OCI-LY3 (cell line): ENCODE measurements at regions not wholly inside any gene's neighbourhood (a gene's known extent, or its start where the extent isn't known, plus 50 kb on each side); places are given as distances from the start of the nearest gene placed in this dataset.
"Not testable (repeated sequence)": the region's sequence is repeated elsewhere in the genome, so short reads cannot be mapped to it uniquely, and the experiment has no call there.

Source experiments
- H2AFZ ChIP-seq: fragments of 200-600, 300-600 bp; shearing (Covaris generic); 2 replicates; pipeline ENCODE4 v1.6.0; 2014; ENCODE audit warnings: antibody characterized with exemption, low read depth, low read length
- H3K27ac ChIP-seq: fragments of 200-600, 300-600 bp; sonication (generic); 2 replicates; pipeline ENCODE4 v1.5.1; 2014; ENCODE audit warnings: mild to moderate bottlenecking, low read length, moderate library complexity, mixed read lengths
- H3K27me3 ChIP-seq: fragments of 200-600, 300-600 bp; sonication (generic); 2 replicates; pipeline ENCODE4 v1.6.1; 2014; ENCODE audit warnings: low read depth, low read length, mixed read lengths
- H3K36me3 ChIP-seq: fragments of 200-600, 300-600 bp; sonication (generic); replicated peaks from 2 replicates; pipeline ENCODE3; 2014; ENCODE audit warnings: low read depth, low read length, mixed read lengths
- H3K4me1 ChIP-seq: fragments of 300-600, 200-600 bp; sonication (generic); 2 replicates; pipeline ENCODE4 v1.6.1; 2014; ENCODE audit warnings: low read length, mixed read lengths
- H3K4me2 ChIP-seq: fragments of 200-600, 300-600 bp; sonication (generic); 2 replicates; pipeline ENCODE4 v1.6.1; 2014; ENCODE audit warnings: low read length, mixed read lengths
- H3K4me3 ChIP-seq: fragments of 300-600, 200-600 bp; sonication (generic); 2 replicates; pipeline ENCODE4 v1.5.1; 2014; ENCODE audit warnings: antibody characterized with exemption, mild to moderate bottlenecking, low read length, moderate library complexity
- H3K79me2 ChIP-seq: fragments of 300-600, 200-600 bp; shearing (Covaris generic); 2 replicates; pipeline ENCODE4 v1.6.1; 2014; ENCODE audit warnings: mild to moderate bottlenecking, low read length, mixed read lengths
- H3K9ac ChIP-seq: fragments of 300-600, 200-600 bp; shearing (Covaris generic); 2 replicates; pipeline ENCODE4 v1.6.0; 2014; ENCODE audit warnings: mild to moderate bottlenecking, low read length, moderate library complexity
- H3K9me3 ChIP-seq: fragments of 200-600, 300-600 bp; shearing (Covaris generic); 2 replicates; pipeline ENCODE4 v1.6.1; 2014; ENCODE audit warnings: low read length, mixed read lengths; ENCODE audit not compliant: insufficient read depth
- H4K20me1 ChIP-seq: fragments of 200-600, 300-600 bp; sonication (generic); 2 replicates; pipeline ENCODE4 v1.6.1; 2016; ENCODE audit warnings: low read length, mixed read lengths; ENCODE audit not compliant: insufficient read depth

DNA sequence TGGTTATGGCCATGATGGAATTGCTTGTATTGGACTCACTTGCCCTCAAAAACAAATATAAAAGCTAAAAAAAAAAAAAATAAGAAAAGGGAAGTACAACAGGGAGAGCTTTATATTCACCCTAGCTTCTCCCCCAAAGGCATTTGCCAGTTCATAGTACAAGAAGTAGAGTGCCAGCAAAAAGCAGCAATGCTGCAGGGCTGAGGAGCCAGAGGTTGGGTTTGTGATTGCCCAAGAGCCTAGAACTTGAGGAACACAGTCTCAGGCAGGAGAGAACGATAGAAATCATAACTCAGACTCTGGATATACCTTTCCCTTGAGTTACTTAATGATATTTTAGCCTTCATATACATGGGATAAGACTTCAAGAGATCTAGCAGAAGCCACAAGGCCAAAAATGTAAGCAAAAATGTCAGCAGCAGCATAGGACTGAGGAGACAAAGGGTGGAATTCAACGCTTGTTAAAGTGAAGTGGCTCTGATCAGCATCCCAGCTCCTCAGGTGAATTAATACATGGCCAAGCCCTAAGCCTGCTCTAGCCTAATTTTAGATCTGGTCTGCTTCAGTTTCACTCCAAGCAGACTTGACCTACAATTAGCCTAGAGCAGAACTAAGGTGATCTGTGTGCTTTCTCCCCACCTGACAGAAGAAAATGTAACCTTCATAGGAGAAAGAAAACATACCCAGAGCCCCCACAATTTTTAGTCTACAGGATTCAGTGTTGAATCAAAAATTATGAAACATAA, 172.8 kb upstream of the PLGLB1 start:
- H3K4me1 ChIP-seq, H3K79me2 ChIP-seq, H3K9ac ChIP-seq, H4K20me1 ChIP-seq, H3K4me2 ChIP-seq, H3K4me3 ChIP-seq, H3K27ac ChIP-seq, H2AFZ ChIP-seq, H3K36me3 ChIP-seq, H3K27me3 ChIP-seq, H3K9me3 ChIP-seq: not testable (repeated sequence)

DNA sequence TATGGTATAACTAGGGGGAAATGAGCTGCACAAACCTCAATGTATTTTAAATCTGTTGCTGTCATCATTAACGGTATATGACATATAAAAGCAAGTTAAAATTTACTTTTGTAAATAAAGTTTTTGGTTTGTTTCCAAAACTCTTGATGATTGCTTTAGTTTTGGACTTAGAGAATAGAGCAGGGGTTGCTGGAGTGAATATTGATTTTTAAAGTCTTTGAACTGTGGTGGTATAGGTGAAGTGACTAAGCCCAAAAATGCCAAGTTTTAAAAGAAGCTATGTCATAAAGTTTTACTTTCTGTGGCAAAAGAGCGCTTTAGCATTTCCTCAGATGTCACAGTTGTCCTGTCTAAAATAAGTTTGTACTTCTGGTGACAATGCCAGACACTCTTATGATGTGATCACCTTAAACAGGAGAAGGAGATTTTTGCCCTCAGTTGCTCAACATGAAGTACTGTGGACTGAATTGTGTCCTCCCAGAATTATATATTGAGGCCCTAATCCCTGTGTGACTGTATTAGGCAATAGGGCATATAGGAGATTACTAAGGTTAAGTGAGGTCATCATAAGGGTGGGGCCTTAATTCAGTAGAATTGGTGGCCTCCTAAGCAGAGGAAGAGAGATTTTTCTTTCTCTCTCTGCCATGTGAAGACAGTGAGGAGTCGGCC, 175.2 kb upstream of the PLGLB1 start:
- not testable (repeated sequence) for H2AFZ ChIP-seq

DNA sequence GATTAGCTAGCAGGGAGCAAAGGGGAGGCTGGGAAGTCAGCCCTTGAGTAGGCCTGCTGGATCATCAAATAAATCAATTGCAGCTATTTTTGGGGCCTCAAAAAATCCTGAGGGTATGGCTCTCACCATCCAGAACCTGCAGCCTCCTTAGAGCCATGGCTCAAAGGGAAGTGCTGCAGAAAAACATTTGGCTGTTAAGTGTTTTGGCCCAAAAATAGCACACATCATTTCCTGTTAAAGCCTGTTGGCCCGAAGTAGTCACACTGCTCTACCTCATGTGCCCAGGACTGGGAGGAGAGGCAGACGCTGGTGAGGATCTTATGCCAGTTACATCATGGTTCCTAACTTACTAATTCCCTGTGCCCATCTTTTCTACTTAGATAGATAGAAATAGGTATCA, 176.8 kb upstream of the PLGLB1 start:
- not testable (repeated sequence) for H3K9me3 ChIP-seq, H3K27me3 ChIP-seq, H3K4me3 ChIP-seq, H3K9ac ChIP-seq, H2AFZ ChIP-seq, H3K79me2 ChIP-seq, H4K20me1 ChIP-seq, H3K4me1 ChIP-seq, H3K27ac ChIP-seq, H3K4me2 ChIP-seq, H3K36me3 ChIP-seq

More for the DNA sequence above, 175.2 kb upstream of the PLGLB1 start:
- not testable (repeated sequence) for H3K4me3 ChIP-seq, H3K9me3 ChIP-seq, H3K79me2 ChIP-seq, H3K9ac ChIP-seq, H3K27ac ChIP-seq, H3K27me3 ChIP-seq, H3K4me2 ChIP-seq, H3K36me3 ChIP-seq, H4K20me1 ChIP-seq, H3K4me1 ChIP-seq

DNA sequence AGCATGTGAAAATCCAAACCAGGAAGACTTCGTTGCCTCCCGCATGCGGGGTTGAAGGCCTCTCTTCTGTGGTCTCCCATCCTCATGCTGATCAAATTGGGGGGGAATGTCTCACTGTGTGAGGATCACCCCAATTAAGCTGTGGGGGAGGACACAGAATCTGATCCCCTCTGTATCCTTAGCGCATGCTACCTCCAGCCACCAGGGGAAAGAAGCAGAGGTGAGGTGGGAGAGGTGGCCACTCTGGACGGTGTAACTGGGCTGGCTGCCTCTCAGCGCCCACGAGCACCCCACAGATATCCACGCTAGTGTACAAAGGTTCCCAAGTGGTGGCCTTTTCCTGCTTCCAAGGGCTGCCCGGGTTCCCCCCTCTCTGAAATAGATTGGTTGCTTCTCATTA, 177.6 kb upstream of the PLGLB1 start:
- H4K20me1 ChIP-seq, H3K4me3 ChIP-seq, H2AFZ ChIP-seq, H3K36me3 ChIP-seq, H3K27me3 ChIP-seq, H3K4me1 ChIP-seq, H3K79me2 ChIP-seq, H3K9me3 ChIP-seq, H3K4me2 ChIP-seq, H3K9ac ChIP-seq, H3K27ac ChIP-seq: not testable (repeated sequence)

GRCh38 chr2:87204569-87205147, 183.0 kb upstream of the PLGLB1 start:
- H3K4me3 ChIP-seq, H3K27ac ChIP-seq, H3K27me3 ChIP-seq, H2AFZ ChIP-seq, H3K9me3 ChIP-seq, H3K79me2 ChIP-seq, H3K36me3 ChIP-seq, H4K20me1 ChIP-seq, H3K9ac ChIP-seq, H3K4me1 ChIP-seq, H3K4me2 ChIP-seq: not testable (repeated sequence)

DNA sequence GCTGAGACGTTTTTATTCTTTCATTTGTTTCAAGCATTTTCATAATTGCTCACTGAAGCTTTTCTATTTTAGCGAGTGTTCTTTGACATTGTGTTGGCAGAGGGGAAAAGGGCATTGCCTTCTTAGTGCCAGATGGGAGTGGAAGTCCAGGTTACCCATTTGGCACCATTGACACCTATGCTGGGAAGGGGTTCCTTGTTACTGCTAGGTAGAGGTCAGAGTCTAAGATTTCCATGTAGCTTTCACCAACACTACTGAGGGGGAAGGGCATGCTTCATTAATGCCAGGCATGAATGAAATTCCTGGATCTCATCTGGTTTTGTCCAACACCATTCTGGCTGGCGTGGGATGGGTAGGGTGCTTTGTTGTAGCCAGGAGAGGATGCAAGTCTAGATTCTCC, 191.3 kb upstream of the PLGLB1 start:
- not testable (repeated sequence) for H3K27ac ChIP-seq, H3K4me2 ChIP-seq, H3K36me3 ChIP-seq, H3K4me3 ChIP-seq, H3K79me2 ChIP-seq, H2AFZ ChIP-seq, H3K9ac ChIP-seq, H3K4me1 ChIP-seq, H3K27me3 ChIP-seq, H4K20me1 ChIP-seq, H3K9me3 ChIP-seq

DNA sequence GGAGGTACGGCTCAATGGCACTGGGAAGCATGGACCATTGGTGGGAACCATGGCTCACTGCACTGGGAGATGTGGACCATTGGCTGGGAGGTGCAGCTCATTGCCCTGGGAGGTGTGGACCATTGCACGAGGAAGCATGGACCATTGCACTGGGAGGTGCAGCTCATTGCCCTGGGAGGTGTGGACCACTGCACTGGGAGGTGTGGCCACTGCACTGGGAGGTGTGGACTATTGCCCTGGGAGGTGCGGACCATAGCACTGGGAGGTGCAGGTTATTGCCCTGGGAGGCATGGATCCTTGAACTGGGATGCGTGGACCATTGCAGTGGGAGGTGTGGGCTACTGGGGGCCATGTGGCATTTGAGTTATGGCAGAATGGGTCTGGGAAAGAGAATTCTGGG, 195.4 kb upstream of the PLGLB1 start:
- H3K9ac ChIP-seq, H2AFZ ChIP-seq, H3K27ac ChIP-seq, H3K36me3 ChIP-seq, H3K9me3 ChIP-seq, H3K79me2 ChIP-seq, H3K27me3 ChIP-seq, H4K20me1 ChIP-seq, H3K4me3 ChIP-seq, H3K4me1 ChIP-seq, H3K4me2 ChIP-seq: not testable (repeated sequence)
